ENCODE measurements at regions not wholly inside any gene's neighbourhood (a gene's known extent, or its start where the extent isn't known, plus 50 kb on each side); places are given as distances from the start of the nearest gene placed in this dataset.

DNA sequence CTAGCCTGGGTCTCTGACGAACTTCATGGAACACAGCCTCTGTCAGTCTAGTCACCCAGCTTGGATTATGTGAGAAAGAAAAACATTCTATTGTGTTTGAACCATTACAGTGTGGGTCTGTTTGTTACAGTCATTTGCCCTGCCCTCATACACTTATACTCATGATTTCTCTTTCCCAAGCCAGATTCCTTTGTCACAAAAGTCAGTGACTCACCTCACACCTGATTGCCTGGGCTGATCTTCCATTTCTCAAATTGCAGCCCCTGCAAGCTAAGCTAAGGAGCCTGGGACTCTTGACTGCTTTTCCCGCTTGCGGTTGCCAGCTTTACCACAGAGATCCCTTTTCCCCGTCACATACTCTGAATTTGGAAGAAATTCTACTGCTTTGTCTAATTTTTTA lies 395.9 kb downstream of the SAMD5 start:
- TF ChIP-seq SUZ12 (IDR thresholded peaks at IDR 0.05; ENCODE audit: extremely low read depth, insufficient read depth, insufficient read length) (no peak), YY1 (IDR thresholded peaks at IDR 0.05; ENCODE audit: insufficient read depth, insufficient read length) (no peak)

All from NT2/D1 (cell line).